GM23338 (cell line): ENCODE measurements at regions not wholly inside any gene's neighbourhood (a gene's known extent, or its start where the extent isn't known, plus 50 kb on each side); places are given as distances from the start of the nearest gene placed in this dataset.

Experiments
- CREB1 ChIP-seq: fragments of 250-450 bp; sonication (Bioruptor Pico); IDR thresholded peaks from 2 replicates; pipeline ENCODE4 v1.5.0; 2020; ENCODE audit warnings: low read depth, mild to moderate bottlenecking, moderate library complexity
- CTCF ChIP-seq, 2 experiments: fragments of 200-600 bp in 1 of 2; sonication (generic) in 1 of 2; conservative IDR thresholded peaks; 2 replicates each; pipeline versions ENCODE4 v1.5.1 to v1.6.1; 2016 to 2017; ENCODE audit warnings: antibody characterized with exemption in 2 of 2, low read depth in 2 of 2, mild to moderate bottlenecking in 2 of 2, moderate library complexity in 1 of 2
- EZH2 ChIP-seq: fragments of 200-600 bp; sonication (generic); IDR thresholded peaks from one replicate; pipeline ENCODE4 v1.8.0; 2017; ENCODE audit warnings: antibody characterized with exemption, mild to moderate bottlenecking, low read depth; ENCODE audit not compliant: unreplicated experiment
- JUNB ChIP-seq: IDR thresholded peaks from one replicate; pipeline ENCODE4 v1.6.1; 2016; ENCODE audit warnings: antibody characterized with exemption; ENCODE audit not compliant: unreplicated experiment
- NANOG ChIP-seq: IDR thresholded peaks from 2 replicates; pipeline ENCODE4 v1.6.1; 2016; ENCODE audit warnings: antibody characterized with exemption, borderline replicate concordance
- POLR2AphosphoS5 ChIP-seq: IDR thresholded peaks from 2 replicates; pipeline ENCODE4 v1.6.1; 2016; ENCODE audit warnings: antibody characterized with exemption, low read depth
- REST ChIP-seq: IDR thresholded peaks from one replicate; pipeline ENCODE4 v1.6.1; 2018; ENCODE audit warnings: antibody characterized with exemption; ENCODE audit not compliant: unreplicated experiment
- STAT1 ChIP-seq: IDR thresholded peaks from one replicate; pipeline ENCODE4 v1.6.1; 2016; ENCODE audit warnings: antibody characterized with exemption; ENCODE audit not compliant: unreplicated experiment
- ZNF114 ChIP-seq: fragments of 250-450 bp; sonication (Bioruptor Pico); IDR thresholded peaks from 2 replicates; pipeline ENCODE4 v1.5.0; 2020; ENCODE audit warnings: mild to moderate bottlenecking, moderate library complexity

- no peak for TF ChIP-seq CTCF (conservative IDR thresholded peaks at IDR 0.05; ENCODE audit: low read depth in 2 of 2)
- no peak for TF ChIP-seq EZH2
- TF ChIP-seq CREB1, result no peak
- no peak for TF ChIP-seq POLR2AphosphoS5
- no peak for TF ChIP-seq REST
- TF ChIP-seq ZNF114 (CRISPR knock-in tag), result no peak
- no peak for TF ChIP-seq STAT1
- TF ChIP-seq NANOG, result no peak
- TF ChIP-seq JUNB, result no peak
These were observed 796.7 kb downstream of the QKI start for GRCh38 chr6:164211254-164211653.
